Panc1 (cell line): ENCODE measurements at regions not wholly inside any gene's neighbourhood (a gene's known extent, or its start where the extent isn't known, plus 50 kb on each side); places are given as distances from the start of the nearest gene placed in this dataset.

Experiments
- ATAC-seq: fragments of 200-7000 bp; cut with Tn5 transposase; 2 replicates; pipeline ENCODE4 v1.9.1; 2020; ENCODE audit warnings: mild to moderate bottlenecking, moderate library complexity
- BruUV-seq: library from RNA; stranded (reverse); fragments of 400-500 nt; replicated peaks from 2 replicates; lab custom pipeline; 2021; lab: Mats Ljungman, UMichigan
- CTCF ChIA-PET: fragments of 300-600 bp; sonication (Branson Sonifier 250); formaldehyde crosslinking; loops from one replicate; lab custom pipeline; 2022; ENCODE audit warnings: antibody characterized with exemption; lab: Charles Lee
- POLR2A ChIA-PET: fragments of 300-600 bp; sonication (Branson Sonifier 250); formaldehyde crosslinking; loops from one replicate; lab custom pipeline; 2022; ENCODE audit warnings: antibody characterized with exemption; lab: Charles Lee
- DNase-seq: peaks from one replicate; pipeline ENCODE4 v3.0.0-alpha.2; 2010; ENCODE audit warnings: low read depth, low spot score
- H3K27ac ChIP-seq: 2 replicates; pipeline ENCODE4 v1.5.1; 2011; ENCODE audit warnings: mild to moderate bottlenecking, low read length, inconsistent platforms
- H3K27me3 ChIP-seq: fragments of 200-500 bp; sonication (Bioruptor generic); 2 replicates; pipeline ENCODE4 v1.6.0; 2014; ENCODE audit warnings: low read length, inconsistent platforms; ENCODE audit not compliant: control insufficient read depth, insufficient read depth
- H3K36me3 ChIP-seq: fragments of 200-500 bp; sonication (Bioruptor generic); 2 replicates; pipeline ENCODE4 v1.5.1; 2014; ENCODE audit warnings: inconsistent platforms, mild to moderate bottlenecking, low read length, moderate library complexity; ENCODE audit not compliant: control insufficient read depth, insufficient read depth
- H3K4me1 ChIP-seq: 2 replicates; pipeline ENCODE4 v1.5.1; 2011; ENCODE audit warnings: inconsistent platforms, mild to moderate bottlenecking, low read length, moderate library complexity; ENCODE audit not compliant: control insufficient read depth, insufficient read depth
- H3K4me3 ChIP-seq, 2 experiments: 2 replicates each; pipeline ENCODE4 v1.5.1; 2011 to 2012; ENCODE audit warnings: low read depth in 2 of 2, low read length in 2 of 2, mild to moderate bottlenecking in 2 of 2, inconsistent platforms in 1 of 2, moderate library complexity in 1 of 2
- H3K9me3 ChIP-seq: fragments of 200-500 bp; sonication (Bioruptor generic); 2 replicates; pipeline ENCODE4 v1.5.1; 2014; ENCODE audit warnings: low read depth, mild to moderate bottlenecking, inconsistent platforms, low read length, moderate library complexity; ENCODE audit not compliant: control insufficient read depth, insufficient read depth
- POLR2AphosphoS5 ChIP-seq: IDR thresholded peaks from 2 replicates; pipeline ENCODE4 v1.6.1; 2012; ENCODE audit warnings: mild to moderate bottlenecking, low read depth, low read length, moderate library complexity
- SIN3A ChIP-seq: IDR thresholded peaks from 2 replicates; pipeline ENCODE4 v1.6.1; 2012; ENCODE audit warnings: low read depth, mild to moderate bottlenecking, low read length, moderate library complexity, borderline replicate concordance; ENCODE audit not compliant: insufficient read depth
- TCF7L2 ChIP-seq: IDR thresholded peaks from 2 replicates; pipeline ENCODE4 v1.6.1; 2011; ENCODE audit warnings: mild to moderate bottlenecking, low read depth, low read length, inconsistent platforms
- in situ Hi-C: cut with HindIII; loops from 2 replicates; pipeline ENCODE4 v1.10.0; 2016; ENCODE audit warnings: low sequenced_read_pairs, low pct_unique_long_range_greater_than_20kb
- intact Hi-C: fragments of 100-400 bp; cut with micrococcal nuclease; formaldehyde crosslinking; loops from one replicate; pipeline ENCODE4 v1.10.0; 2022; ENCODE audit not compliant: unreplicated experiment
- TF ChIP-seq, protein P1 (sequence below): fragments of 450-650 bp; IDR thresholded peaks from 2 replicates; pipeline ENCODE4 v1.5.1; 2017; ENCODE audit warnings: mild to moderate bottlenecking
- TF ChIP-seq, protein P2 (sequence below), 2 experiments: IDR thresholded peaks; 2 replicates each; pipeline ENCODE4 v1.6.1; 2011 to 2012; ENCODE audit warnings: low read depth in 2 of 2, control low read depth in 1 of 2, low read length in 1 of 2, mild to moderate bottlenecking in 1 of 2, moderate library complexity in 1 of 2; ENCODE audit not compliant: insufficient read depth in 1 of 2

DNA sequence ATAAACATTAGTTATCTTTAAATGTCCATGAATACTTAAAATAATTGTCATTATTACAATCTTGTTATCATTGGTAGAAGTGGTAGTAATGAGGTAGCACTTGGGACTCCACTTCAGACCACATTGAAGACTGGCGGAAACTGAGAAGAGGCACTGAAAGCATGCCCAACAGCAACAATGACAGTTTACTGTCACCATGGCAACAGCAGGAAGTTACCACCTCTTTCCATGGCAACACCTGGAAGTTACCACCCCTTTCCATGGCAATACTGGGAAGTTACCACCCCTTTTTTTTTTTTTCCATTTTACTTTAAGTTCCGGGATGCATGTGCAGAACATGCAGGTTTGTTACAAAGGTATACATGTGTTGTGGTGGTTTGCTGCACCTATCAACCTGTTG lies 494.9 kb upstream of the RBFOX1 start:
- Histone ChIP-seq H3K4me1 (no peaks in the 10 kb centered on the region), H3K36me3 (no peaks in the 10 kb centered on the region), H3K27ac (no peak overlapping the region), H3K4me3 (no peak overlapping the region), H3K9me3 (no peaks in the 10 kb centered on the region), H3K27me3 (no peaks in the 10 kb centered on the region)
- no TSS peak for BruUV-seq
- CTCF ChIA-PET, result no interaction called here
- intact Hi-C loops (no loop called here), in situ Hi-C loops (no loop called here)
- ATAC-seq (no peak), DNase-seq (no peak)
- POLR2A ChIA-PET, result no interaction called here
- TF ChIP-seq SIN3A (no peak), TCF7L2 (no peak), POLR2AphosphoS5 (no peak)
- TF ChIP-seq, protein P1, sequence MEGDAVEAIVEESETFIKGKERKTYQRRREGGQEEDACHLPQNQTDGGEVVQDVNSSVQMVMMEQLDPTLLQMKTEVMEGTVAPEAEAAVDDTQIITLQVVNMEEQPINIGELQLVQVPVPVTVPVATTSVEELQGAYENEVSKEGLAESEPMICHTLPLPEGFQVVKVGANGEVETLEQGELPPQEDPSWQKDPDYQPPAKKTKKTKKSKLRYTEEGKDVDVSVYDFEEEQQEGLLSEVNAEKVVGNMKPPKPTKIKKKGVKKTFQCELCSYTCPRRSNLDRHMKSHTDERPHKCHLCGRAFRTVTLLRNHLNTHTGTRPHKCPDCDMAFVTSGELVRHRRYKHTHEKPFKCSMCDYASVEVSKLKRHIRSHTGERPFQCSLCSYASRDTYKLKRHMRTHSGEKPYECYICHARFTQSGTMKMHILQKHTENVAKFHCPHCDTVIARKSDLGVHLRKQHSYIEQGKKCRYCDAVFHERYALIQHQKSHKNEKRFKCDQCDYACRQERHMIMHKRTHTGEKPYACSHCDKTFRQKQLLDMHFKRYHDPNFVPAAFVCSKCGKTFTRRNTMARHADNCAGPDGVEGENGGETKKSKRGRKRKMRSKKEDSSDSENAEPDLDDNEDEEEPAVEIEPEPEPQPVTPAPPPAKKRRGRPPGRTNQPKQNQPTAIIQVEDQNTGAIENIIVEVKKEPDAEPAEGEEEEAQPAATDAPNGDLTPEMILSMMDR, result no peak
- TF ChIP-seq, protein P2, sequence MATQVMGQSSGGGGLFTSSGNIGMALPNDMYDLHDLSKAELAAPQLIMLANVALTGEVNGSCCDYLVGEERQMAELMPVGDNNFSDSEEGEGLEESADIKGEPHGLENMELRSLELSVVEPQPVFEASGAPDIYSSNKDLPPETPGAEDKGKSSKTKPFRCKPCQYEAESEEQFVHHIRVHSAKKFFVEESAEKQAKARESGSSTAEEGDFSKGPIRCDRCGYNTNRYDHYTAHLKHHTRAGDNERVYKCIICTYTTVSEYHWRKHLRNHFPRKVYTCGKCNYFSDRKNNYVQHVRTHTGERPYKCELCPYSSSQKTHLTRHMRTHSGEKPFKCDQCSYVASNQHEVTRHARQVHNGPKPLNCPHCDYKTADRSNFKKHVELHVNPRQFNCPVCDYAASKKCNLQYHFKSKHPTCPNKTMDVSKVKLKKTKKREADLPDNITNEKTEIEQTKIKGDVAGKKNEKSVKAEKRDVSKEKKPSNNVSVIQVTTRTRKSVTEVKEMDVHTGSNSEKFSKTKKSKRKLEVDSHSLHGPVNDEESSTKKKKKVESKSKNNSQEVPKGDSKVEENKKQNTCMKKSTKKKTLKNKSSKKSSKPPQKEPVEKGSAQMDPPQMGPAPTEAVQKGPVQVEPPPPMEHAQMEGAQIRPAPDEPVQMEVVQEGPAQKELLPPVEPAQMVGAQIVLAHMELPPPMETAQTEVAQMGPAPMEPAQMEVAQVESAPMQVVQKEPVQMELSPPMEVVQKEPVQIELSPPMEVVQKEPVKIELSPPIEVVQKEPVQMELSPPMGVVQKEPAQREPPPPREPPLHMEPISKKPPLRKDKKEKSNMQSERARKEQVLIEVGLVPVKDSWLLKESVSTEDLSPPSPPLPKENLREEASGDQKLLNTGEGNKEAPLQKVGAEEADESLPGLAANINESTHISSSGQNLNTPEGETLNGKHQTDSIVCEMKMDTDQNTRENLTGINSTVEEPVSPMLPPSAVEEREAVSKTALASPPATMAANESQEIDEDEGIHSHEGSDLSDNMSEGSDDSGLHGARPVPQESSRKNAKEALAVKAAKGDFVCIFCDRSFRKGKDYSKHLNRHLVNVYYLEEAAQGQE (IDR thresholded peaks at IDR 0.05; ENCODE audit: insufficient read depth in 1 of 2, low read depth in 2 of 2, low read length in 1 of 2), result no peak

DNA sequence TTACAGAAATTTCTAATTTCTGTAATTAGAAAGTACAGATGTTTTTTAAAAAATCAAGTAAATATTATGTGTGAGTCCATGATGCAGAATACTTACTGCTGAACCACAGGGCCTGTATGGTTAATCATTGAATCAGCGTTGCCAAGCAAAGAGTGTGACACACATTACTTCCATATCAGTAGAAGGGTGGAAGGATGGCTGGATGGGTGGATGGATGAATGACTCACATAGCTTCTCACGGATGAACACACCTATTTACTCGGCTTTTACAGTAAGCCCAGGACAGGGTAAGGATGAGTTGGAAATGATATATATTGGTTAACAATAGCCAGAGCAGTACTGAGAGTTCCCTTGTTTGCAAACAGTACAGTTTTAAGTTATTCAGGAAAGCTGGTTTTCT lies 495.9 kb upstream of the RBFOX1 start:
- in situ Hi-C loops (no loop called here), intact Hi-C loops (no loop called here)
- ATAC-seq (no peak), DNase-seq (no peak)
- H3K27ac ChIP-seq, result no peak overlapping the region
- H3K36me3 ChIP-seq, result no peaks in the 10 kb centered on the region
- POLR2A ChIA-PET, result no interaction called here
- BruUV-seq, result no TSS peak
- CTCF ChIA-PET, result no interaction called here
- TF ChIP-seq, protein P1, result no peak
- no peak for TF ChIP-seq TCF7L2
- TF ChIP-seq, protein P2 (IDR thresholded peaks at IDR 0.05; ENCODE audit: insufficient read depth in 1 of 2, low read depth in 2 of 2, low read length in 1 of 2), result no peak
- no peak for TF ChIP-seq SIN3A
- TF ChIP-seq POLR2AphosphoS5, result no peak
- H3K27me3 ChIP-seq, result no peaks in the 10 kb centered on the region
- H3K4me1 ChIP-seq, result no peaks in the 10 kb centered on the region
- no peaks in the 10 kb centered on the region for H3K9me3 ChIP-seq
- H3K4me3 ChIP-seq, result no peak overlapping the region
